Jurkat, Clone E6-1 (cell line): ENCODE measurements at regions not wholly inside any gene's neighbourhood (a gene's known extent, or its start where the extent isn't known, plus 50 kb on each side); places are given as distances from the start of the nearest gene placed in this dataset.
A peak's percentile ranks its signal among the peaks of the same experiment; 100 is the strongest.
"Not testable (repeated sequence)": the region's sequence is repeated elsewhere in the genome, so short reads cannot be mapped to it uniquely, and the experiment has no call there.

Source experiments
- DNase-seq: peaks from one replicate; pipeline ENCODE4 v3.0.0-alpha.2; 2011; ENCODE audit warnings: low read depth, low spot score
- H3K4me3 ChIP-seq: 2 replicates; pipeline ENCODE4 v1.5.1; 2011; ENCODE audit warnings: mild to moderate bottlenecking, low read length, control low read depth, moderate library complexity

DNA sequence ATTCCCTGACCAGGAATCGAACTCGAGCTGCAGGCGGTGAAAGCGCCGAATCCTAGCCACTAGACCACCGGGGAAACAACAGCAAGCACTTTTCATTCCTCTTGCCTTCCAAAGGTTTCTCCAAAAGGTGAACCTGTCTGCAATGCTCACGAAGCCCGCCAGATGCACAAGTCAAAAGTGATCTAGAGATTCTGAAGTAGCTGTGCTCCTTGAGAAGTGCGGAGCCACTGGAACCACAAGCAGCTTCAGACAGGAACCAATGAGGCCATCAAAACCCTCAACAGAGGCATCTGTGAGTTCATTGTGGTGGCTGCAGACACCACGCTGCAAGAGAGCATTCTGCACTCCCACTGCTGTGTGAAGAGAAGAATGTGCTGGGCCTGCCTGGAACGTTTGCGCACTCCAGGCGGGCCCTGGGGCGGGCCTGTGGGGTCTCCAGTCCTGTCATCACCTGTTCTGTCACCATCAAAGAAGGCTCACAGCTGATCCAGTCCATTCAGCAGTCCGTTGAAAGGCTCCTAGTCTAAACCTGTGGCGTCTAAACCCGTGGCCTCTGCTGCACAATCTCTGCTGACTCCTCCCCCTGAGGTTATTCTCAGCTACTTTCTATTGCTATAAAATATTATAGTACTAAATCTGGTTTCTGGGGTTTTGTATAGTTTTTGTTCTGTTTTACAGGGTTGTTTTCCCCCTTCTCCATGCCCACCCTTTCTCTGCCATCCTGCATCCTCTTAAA is 89.5 kb upstream of the FCGR1A start:
- DNase-seq = peak; percentile 71

DNA sequence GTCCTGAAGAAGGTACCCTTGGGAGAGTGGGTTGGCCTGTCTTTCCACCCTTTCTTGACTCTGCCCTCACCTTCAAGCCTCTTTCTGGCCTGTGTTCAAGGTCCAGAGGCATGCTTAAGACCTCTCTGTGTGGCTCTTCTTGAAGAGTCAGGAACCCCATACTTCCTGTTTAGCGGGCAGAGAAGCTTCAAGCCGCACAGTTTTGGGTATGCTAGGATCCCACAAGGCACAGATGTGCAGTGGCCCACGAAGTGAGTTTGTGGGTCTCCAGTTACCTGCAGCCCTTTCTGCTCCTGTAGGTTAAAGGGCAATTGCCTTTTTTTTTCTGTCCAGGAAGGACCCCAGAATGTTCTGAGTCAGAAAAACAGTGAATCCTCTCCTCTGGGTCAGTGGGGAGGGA is 87.4 kb upstream of the FCGR1A start:
- DNase-seq, H3K4me3 ChIP-seq: not testable (repeated sequence)

More for the DNA sequence above, 89.5 kb upstream of the FCGR1A start:
- H3K4me3 ChIP-seq = not testable (repeated sequence)

DNA sequence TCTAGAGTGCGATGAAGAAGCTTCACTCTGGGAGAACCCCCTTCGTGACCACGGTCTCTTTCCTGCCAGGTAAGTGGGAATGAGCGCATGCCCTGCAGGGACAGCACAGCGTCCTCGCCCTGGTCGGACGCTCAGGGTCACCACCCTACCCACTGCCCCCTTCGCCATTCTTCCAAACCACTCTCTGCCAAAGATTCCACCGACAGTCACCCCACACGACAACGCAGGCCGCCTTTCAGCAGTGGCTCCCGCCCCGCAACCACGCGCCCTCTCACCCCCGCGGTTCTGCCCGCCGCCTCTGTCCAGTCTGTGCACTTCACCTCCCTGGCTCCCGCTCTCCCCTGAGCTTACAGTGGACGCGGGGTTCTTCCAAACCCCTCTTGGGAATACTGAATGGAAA is 82.3 kb upstream of the FCGR1A start:
- DNase-seq, H3K4me3 ChIP-seq: not testable (repeated sequence)

DNA sequence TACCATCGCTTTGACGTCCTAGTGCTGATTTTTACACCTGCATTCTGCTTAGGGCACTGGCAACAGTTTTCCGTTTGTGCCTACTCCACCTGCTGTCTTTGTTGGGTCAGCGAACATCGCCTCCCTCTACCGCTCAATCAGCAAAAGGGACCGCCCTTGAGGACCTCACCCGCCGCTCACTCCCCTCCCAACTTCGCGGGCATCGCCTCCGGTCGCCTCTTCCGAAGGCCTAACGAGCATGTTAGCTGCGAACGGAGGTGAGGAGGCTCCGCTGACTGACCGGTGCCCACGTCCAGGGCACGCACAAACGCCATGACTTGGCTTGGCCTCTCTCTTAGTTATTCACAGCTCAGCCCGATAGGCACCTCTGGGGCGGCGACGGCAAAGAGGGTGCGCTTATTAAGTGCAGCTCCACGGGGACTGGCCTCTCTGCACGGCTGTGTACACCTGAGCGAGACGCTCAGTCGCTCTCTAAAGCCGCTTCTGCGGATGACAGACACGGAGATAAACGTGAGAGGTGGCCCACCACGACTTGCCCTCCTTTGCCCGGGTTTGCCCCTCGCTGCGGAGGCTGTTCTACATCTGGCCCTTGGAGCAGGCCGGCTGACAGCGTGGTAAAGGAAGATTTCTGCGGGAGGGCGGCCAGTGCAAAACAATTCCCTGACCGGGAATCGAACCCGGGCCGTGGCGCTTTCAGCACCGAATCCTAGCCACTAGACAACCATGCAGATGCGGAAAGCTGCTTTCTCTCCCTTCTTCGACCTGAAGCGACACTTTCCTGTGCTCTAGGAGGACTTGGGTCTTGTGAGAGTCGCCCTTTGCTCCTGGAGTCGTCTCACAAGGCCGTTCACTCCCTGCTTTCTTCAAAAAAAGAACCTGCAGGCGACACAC is 81.6 kb upstream of the FCGR1A start:
- not testable (repeated sequence) for DNase-seq, H3K4me3 ChIP-seq

DNA sequence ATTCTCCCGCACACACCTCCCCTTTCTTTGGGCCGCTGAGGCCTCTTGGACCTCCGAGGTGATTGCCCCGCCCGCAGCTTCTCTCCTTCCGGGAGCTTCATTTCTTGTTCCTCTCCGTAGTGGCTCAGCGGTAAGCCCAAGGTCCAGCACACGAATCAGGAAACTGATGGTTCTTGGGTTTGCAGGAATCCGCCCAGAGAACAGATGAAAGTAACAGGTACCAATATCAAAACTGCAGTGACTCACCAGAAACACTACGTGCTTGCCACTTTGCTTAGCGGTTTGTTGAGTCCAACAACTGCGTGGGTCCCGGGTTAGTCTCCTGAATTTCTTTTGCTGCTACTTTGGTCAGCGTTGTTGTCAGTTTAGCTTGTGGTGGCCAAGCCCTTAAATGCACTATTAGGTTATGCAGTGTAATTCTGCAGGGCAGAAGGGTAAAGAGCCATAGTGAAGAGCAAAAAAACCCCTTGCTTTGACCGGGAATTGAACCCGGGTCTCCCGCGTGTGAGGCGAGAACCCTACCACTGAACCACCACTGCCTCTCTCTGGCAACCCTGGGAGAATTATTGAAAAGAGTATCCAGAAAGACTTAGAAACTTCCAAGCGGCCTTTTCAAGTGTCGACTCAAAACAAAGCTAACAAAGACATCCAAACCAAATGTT is 74.2 kb upstream of the FCGR1A start:
- not testable (repeated sequence) for DNase-seq, H3K4me3 ChIP-seq

DNA sequence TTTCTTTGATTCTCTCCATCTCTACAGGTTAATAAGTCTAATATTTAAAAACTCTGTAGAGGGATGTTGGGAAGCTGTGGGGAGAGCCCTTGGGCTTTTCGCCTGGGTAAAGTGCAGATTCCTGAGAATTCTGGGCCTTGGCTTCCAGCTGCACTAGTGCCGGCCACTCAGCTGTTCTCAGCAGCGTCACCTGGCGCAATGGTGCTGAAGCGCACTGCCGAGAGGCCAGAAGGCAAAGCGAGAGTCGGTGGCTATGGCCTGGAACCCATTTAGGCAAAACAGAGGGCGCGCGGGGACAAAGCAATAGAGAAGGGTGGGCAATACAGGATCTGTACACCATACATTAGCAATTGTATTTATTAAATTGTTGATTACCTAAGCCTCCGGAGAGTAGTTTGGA is 70.8 kb upstream of the FCGR1A start:
- H3K4me3 ChIP-seq, DNase-seq: not testable (repeated sequence)

DNA sequence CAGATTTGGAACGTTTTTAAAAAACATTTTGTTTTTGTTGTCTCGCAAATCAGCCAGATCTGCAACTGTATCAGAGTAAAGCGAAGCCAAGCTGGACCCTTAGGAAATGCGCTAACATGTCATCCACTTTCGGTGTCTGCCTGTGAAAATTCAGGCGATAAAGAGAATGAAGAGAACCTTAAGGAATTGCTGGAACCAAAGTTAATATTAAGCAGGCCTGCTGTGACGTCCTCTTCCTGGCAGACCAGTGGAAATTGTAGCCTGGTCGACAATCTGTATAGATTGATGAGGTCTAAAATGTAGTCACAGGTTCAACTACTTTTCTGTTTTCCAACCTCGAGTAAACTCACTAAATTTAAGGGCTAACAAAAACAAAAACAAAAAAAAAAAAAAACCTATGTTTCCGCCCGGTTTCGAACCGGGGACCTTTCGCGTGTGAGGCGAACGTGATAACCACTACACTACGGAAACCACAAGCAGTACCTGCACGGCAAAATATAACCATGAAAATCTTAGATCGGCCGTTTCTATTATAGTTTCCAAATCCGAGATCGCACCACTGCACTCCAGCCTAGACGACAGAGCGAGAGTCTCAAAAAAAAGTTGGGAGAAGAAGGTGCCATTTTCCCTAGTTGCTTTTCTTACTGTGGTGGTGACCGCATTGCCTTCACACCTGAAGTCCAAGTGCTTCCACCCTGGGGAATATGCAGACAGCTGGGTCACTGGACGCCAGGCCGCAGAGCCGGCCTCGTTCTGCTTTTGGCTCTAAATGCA is 70.2 kb upstream of the FCGR1A start:
- not testable (repeated sequence) for H3K4me3 ChIP-seq, DNase-seq

DNA sequence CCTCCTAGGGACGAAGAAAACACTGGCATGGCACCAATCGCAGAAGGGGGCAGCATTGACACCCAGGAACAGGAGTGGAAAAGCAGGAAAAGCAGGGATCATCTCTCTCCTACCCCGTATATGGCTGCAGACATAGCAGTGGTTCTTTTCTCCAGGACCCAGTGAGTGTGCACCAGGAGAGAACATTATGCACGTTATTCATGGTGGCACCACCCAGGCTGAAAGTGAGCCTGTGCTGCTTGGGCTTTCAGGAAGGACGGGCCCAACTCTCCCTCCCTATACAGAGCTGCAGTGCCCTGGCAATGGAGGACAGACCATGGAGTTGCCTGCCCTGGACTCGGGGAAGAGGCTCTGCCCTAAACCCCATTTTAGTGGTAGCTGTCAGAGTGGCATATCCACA is 69.0 kb upstream of the FCGR1A start:
- not testable (repeated sequence) for H3K4me3 ChIP-seq, DNase-seq

DNA sequence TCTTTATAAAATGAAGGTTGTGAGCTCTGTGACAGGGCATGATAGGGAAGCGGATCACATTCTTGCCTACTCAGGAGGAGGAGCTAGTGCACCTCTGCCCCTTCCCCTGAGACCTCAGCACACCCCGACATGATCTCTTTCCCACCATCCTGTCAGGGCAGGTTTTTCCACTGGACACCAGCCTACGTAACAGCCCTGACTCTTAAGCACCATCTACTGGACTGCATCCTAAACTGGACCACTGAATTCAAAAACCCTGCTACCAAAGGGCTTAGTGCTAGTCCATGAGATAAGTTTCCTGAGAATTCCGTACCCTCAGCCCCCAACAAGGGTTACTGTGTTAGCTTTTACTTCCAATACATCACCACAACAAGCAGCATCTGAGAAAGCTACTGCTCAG is 68.5 kb upstream of the FCGR1A start:
- DNase-seq, H3K4me3 ChIP-seq: not testable (repeated sequence)

DNA sequence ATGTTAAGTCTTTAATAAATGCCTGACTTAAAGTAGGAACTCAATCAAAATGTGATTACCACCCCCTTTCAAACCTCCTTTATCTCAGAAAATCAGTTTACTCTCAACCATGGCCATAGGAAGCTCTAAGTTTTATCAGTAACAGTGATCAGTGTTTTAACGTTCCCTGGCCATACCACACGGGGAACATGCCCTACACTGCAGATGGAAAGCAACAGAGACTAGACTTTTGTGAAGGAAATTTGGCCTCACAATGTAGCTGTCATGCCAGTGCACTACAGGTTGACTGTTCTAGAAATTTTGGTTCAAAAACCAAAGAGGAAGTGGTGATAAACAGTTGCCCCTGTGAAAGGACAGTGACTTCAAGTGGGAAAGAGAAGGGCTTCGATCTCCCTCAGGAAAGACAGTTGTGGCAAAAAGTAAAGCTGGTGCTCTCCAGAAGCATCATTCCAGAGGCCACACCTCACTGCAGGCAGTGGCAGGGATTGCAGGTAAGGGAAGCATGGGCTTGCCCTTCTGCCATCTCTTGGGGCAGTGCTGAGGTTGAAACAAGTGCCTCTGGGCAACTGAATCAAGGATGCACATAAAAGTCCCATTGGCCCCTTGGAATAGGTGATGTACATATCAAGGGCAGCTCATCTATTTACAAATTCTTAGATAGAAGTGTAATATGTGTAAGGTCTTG is 57.7 kb upstream of the FCGR1A start:
- not testable (repeated sequence) for H3K4me3 ChIP-seq, DNase-seq

DNA sequence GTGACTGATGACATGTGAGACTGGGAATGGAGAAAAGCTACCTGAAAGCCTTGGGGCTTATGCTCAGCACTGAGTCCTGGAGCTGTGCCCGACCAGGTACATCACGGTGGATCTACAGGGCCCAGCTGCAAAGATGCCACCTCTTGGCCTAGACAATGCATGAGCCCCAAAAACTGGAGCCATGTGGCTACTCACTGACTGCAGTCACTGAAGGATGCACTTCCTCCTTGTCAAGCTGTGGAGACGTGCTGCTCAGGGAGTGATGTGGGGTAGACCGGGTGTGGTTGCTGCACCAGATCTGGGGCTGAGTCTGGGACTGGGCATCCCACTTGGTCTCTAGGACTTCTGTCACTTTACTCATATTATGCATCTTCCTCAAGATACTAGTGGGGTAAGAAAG is 55.8 kb upstream of the FCGR1A start:
- H3K4me3 ChIP-seq, DNase-seq: not testable (repeated sequence)

DNA sequence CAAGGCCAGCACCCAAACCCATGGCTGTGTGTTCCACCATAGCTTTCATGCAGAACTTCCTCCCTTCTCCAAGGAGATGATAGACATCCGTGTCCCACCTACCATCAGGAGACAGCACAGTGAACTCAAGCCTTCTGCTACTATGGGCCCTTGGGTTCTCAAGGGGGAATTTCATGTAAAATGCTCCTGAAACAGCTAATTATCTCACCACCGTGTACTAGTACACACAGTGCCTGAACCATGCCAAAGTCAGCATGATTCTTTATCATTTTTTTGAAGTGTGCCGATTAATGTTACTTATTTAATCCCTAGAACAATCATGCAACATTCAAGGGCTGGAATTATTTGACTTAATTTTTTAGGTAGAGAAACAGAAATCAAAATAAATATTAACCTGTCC is 53.9 kb upstream of the FCGR1A start:
- not testable (repeated sequence) for H3K4me3 ChIP-seq, DNase-seq
